ENCODE measurements at regions not wholly inside any gene's neighbourhood (a gene's known extent, or its start where the extent isn't known, plus 50 kb on each side); places are given as distances from the start of the nearest gene placed in this dataset.
"Not testable (repeated sequence)": the region's sequence is repeated elsewhere in the genome, so short reads cannot be mapped to it uniquely, and the experiment has no call there.

GRCh38 chr1:163632269-163632668, 310.5 kb downstream of the NUF2 start:
- H3K36me3 ChIP-seq: no peaks in the 10 kb centered on the region
- intact Hi-C loops (cut with DNase I; ENCODE audit: low total_unique reads): no loop called here
- H3K27ac ChIP-seq: no peak overlapping the region
- no peak overlapping the region for H3K4me3 ChIP-seq
- TF ChIP-seq CTCF (IDR thresholded peaks at IDR 0.05) (no peak), POLR2A (IDR thresholded peaks at IDR 0.05) (no peak), POLR2AphosphoS5 (IDR thresholded peaks at IDR 0.05) (no peak)
- no peak for DNase-seq (ENCODE audit: low spot score in 2 of 2)
- H3K9me3 ChIP-seq: peaks cover 18 to 21% of the 10 kb centered on the region in 2 donors
- no peaks in the 10 kb centered on the region for H3K27me3 ChIP-seq
- H3K4me1 ChIP-seq: no peaks in the 10 kb centered on the region

GRCh38 chr1:163633366-163633765, 311.6 kb downstream of the NUF2 start:
- intact Hi-C loops (cut with DNase I; ENCODE audit: low total_unique reads): no loop called here
- no peak for DNase-seq (ENCODE audit: low spot score in 2 of 2)
- Histone ChIP-seq H3K27me3 (no peaks in the 10 kb centered on the region), H3K4me3 (no peak overlapping the region), H3K27ac (no peak overlapping the region), H3K36me3 (no peaks in the 10 kb centered on the region), H3K4me1 (no peaks in the 10 kb centered on the region), H3K9me3 (peaks cover 18 to 21% of the 10 kb centered on the region in 2 donors)
- TF ChIP-seq POLR2A (IDR thresholded peaks at IDR 0.05): no peak
- no peak for TF ChIP-seq CTCF (IDR thresholded peaks at IDR 0.05)

GRCh38 chr1:163645676-163646075, 323.9 kb downstream of the NUF2 start:
- not testable (repeated sequence) for H3K27me3 ChIP-seq, H3K36me3 ChIP-seq

GRCh38 chr1:163650624-163651023, 328.9 kb downstream of the NUF2 start:
- H3K36me3 ChIP-seq: no peaks in the 10 kb centered on the region
- intact Hi-C loops (cut with DNase I; ENCODE audit: low total_unique reads): no loop called here

More at GRCh38 chr1:163645676-163646075, 323.9 kb downstream of the NUF2 start:
- intact Hi-C loops (cut with DNase I; ENCODE audit: low total_unique reads); H3K4me3 ChIP-seq; H3K27ac ChIP-seq; H3K4me1 ChIP-seq; H3K9me3 ChIP-seq; DNase-seq (ENCODE audit: low spot score in 2 of 2): not testable (repeated sequence)

GRCh38 chr1:163652441-163652840, 330.7 kb downstream of the NUF2 start:
- no peaks in the 10 kb centered on the region for H3K36me3 ChIP-seq
- H3K9me3 ChIP-seq: no peaks in the 10 kb centered on the region
- H3K27ac ChIP-seq: no peak overlapping the region
- no peak for TF ChIP-seq POLR2AphosphoS5 (IDR thresholded peaks at IDR 0.05)
- no peak for TF ChIP-seq CTCF (IDR thresholded peaks at IDR 0.05)
- TF ChIP-seq POLR2A (IDR thresholded peaks at IDR 0.05): no peak
- DNase-seq (ENCODE audit: low spot score in 2 of 2): no peak
- H3K4me1 ChIP-seq: no peaks in the 10 kb centered on the region
- no peaks in the 10 kb centered on the region for H3K27me3 ChIP-seq
- H3K4me3 ChIP-seq: no peak overlapping the region
- intact Hi-C loops (cut with DNase I; ENCODE audit: low total_unique reads): no loop called here

More at GRCh38 chr1:163650624-163651023, 328.9 kb downstream of the NUF2 start:
- H3K4me3 ChIP-seq: no peak overlapping the region
- H3K9me3 ChIP-seq: no peaks in the 10 kb centered on the region
- H3K27ac ChIP-seq: no peak overlapping the region
- TF ChIP-seq CTCF (IDR thresholded peaks at IDR 0.05) (no peak), POLR2A (IDR thresholded peaks at IDR 0.05) (no peak), POLR2AphosphoS5 (IDR thresholded peaks at IDR 0.05) (no peak)
- H3K4me1 ChIP-seq: no peaks in the 10 kb centered on the region
- H3K27me3 ChIP-seq: no peaks in the 10 kb centered on the region
- no peak for DNase-seq (ENCODE audit: low spot score in 2 of 2)

GRCh38 chr1:163655565-163655964, 333.8 kb downstream of the NUF2 start:
- H3K27ac ChIP-seq: peak overlapping the region in 1 of 2 donors; percentile 22
- intact Hi-C loops (cut with DNase I; ENCODE audit: low total_unique reads): no loop called here
- H3K4me3 ChIP-seq: no peak overlapping the region
- no peaks in the 10 kb centered on the region for H3K36me3 ChIP-seq
- no peak for TF ChIP-seq POLR2A (IDR thresholded peaks at IDR 0.05)
- TF ChIP-seq CTCF (IDR thresholded peaks at IDR 0.05): no peak
- TF ChIP-seq POLR2AphosphoS5 (IDR thresholded peaks at IDR 0.05): peak in 1 of 3 donors; percentile 68
- H3K4me1 ChIP-seq: no peaks in the 10 kb centered on the region
- no peaks in the 10 kb centered on the region for H3K9me3 ChIP-seq
- DNase-seq (ENCODE audit: low spot score in 2 of 2): no peak
- no peaks in the 10 kb centered on the region for H3K27me3 ChIP-seq
